ENCODE measurements at regions not wholly inside any gene's neighbourhood (a gene's known extent, or its start where the extent isn't known, plus 50 kb on each side); places are given as distances from the start of the nearest gene placed in this dataset.

DNA sequence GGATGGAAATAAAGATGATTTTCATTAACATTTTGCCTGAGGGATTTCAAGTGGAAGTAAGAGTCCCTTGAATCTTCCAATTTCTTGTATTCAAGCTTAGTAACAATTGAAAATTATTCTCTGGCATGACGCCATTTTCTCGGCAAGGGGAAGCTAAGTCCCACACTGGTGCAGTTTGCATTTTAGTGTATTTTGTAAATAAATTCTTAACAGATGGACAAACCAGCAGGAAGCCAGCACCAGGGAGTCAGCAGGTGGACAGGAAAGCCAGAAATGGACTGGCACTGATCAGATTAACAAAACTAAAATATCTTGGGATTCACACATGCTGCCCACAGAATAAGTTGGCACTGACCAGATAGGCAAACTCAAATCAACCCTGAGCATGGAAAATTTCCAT lies 311.3 kb downstream of the LRRIQ3 start:
- TF ChIP-seq, protein P1, sequence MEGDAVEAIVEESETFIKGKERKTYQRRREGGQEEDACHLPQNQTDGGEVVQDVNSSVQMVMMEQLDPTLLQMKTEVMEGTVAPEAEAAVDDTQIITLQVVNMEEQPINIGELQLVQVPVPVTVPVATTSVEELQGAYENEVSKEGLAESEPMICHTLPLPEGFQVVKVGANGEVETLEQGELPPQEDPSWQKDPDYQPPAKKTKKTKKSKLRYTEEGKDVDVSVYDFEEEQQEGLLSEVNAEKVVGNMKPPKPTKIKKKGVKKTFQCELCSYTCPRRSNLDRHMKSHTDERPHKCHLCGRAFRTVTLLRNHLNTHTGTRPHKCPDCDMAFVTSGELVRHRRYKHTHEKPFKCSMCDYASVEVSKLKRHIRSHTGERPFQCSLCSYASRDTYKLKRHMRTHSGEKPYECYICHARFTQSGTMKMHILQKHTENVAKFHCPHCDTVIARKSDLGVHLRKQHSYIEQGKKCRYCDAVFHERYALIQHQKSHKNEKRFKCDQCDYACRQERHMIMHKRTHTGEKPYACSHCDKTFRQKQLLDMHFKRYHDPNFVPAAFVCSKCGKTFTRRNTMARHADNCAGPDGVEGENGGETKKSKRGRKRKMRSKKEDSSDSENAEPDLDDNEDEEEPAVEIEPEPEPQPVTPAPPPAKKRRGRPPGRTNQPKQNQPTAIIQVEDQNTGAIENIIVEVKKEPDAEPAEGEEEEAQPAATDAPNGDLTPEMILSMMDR (IDR thresholded peaks at IDR 0.05) = no peak
- TF ChIP-seq ZFX (IDR thresholded peaks at IDR 0.05; ENCODE audit: borderline replicate concordance) = no peak

Data from 22Rv1 (cell line).